ENCODE measurements at regions not wholly inside any gene's neighbourhood (a gene's known extent, or its start where the extent isn't known, plus 50 kb on each side); places are given as distances from the start of the nearest gene placed in this dataset.

DNA sequence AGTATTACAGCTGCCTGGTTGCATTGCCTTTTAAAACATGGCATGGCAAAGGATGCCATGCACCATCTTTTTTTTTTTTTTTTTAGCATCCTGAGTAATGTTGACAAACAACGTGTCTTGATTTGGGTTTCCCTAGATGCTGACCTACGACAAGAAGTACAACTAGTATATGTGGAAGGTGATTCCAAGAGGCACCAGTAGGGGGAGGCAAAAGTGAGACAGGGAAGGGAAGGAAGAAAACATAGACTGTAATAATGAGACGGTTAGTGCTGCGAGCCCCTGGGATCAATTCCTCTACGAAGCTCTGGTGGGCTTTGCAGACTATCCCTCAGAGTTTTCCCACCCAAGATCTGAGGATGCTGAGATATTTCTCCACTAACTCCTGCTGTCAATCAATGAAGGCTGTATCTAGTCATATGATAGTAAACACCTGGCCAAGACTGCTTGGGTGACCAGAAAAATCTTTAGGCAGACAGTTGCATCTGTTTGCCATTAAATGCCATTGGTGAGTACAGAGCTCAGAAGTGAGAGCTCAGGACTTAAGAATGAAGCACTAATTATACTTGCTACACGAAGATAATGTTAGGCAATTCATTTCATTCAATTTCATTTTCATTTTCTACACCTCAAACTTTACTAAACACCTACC, 458.6 kb upstream of the GOT2 start:
- ChIA-PET POLR2A (no interaction called here), CTCF (no interaction called here)

DNA sequence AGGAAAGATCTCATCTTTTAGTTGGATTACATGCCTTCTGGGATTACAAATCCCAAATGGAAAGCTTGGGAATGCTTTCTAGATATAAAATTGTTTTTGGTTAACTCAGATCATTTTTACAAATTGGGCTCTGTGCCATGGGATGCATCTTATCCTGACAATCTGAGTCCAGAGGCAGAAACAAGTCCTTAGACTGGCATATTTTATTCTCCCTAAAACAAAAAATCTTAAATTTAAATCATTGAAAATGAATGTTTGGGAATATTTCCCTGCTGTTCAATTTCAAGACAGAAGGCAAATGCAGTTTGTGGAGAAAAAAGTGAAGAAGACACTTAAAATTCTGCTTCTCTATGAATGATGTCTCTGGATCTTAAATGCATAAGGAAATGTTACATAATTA, 456.6 kb upstream of the GOT2 start:
- CTCF ChIA-PET, result no interaction called here

DNA sequence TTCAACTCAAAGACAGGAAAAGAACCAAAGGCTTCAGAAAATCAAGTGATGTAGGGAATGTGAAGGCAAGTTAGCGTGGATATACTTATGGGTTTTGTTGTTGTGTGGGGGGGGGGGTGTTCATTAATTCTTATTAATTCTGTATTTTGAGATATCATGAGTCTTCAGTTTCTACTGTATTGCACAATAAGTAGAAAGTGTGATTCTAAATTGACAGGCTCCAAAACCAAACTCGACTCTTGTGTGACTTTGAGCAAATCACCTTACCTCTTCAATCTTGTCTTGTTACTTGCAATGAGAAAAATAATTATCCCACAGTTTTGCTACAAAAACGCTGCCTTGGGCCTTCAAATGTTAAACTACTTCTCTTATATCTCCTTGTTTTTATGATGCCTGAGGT, 453.9 kb upstream of the GOT2 start:
- POLR2A ChIA-PET, result no interaction called here
- CTCF ChIA-PET, result no interaction called here

More for the DNA sequence above, 456.6 kb upstream of the GOT2 start:
- POLR2A ChIA-PET, result no interaction called here

DNA sequence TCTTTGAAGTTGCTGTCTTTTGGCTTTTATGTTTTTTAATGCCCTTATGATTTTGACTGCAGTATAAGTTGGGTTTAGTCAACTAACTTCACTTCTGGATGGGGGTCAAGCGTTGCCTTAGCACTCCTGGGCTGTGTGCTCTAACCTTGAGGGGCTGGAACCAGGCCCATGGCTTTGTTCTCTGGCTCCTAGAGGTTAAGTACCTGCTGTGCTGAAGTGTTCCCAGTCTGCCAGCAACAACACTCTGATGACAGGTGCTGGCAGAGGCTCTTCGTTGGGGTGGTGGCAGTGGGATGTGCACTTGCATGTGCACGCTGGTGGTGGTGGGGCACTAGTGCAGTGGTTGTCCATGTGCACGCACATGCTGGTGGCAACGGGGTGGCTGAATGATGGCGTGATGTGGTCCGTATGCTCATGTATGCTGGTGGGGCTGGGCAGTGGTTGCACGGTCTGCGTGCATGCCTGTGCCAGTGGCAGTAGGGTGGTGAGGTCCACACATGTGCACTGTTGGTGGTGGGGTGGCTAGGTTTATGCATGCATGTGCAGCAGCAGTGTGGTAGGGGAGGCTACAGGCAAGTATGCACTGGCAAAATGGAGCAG, 447.8 kb upstream of the GOT2 start:
- ChIA-PET CTCF (no interaction called here), POLR2A (no interaction called here)

DNA sequence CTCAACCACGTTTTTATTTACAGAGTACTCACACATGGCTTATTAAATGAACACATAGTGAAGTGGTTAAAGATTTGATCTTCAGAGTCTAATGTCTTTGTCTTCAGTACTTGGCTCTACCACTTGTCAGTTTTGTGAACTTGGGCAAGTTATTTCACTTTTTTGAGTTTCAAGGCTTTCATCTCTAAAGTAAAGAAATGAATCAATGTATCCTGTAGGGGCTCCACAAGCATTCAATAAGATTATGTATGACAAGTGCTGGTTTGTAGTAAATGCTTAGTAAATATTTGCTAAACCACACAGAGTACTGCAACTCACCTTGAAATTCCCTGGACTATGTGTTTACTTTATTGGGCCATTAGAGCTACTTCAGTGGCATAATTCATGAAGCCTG, 446.0 kb upstream of the GOT2 start:
- ChIA-PET POLR2A (no interaction called here), CTCF (no interaction called here)

DNA sequence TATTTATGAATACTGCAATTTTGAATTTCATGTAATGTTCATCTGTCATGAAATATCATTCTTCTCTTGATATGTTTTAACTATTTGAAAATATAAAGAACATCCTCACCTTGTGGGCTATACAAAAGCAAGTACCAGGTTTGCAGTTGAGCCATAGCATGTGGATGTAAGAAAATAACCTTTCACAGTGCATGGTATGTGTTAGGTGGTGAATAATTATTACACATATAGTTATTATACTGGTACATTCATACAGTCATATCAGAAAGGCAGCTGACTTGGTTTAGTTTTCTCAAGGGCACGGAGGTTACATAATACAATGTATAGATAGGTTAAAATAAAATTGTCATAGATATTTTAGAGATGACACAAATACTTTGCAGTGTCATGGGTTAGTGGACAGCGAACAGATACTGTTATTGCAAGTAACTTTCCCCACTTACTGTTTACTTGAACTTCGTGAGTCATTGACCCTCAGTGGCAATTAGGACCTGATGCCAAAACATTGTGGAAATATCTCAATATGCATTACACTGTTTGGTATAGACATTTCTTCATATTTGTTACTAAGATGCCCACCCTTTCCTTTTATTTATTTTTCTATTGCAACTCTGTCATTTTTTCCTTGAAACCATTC, 445.4 kb upstream of the GOT2 start:
- POLR2A ChIA-PET, result no interaction called here
- CTCF ChIA-PET, result no interaction called here

DNA sequence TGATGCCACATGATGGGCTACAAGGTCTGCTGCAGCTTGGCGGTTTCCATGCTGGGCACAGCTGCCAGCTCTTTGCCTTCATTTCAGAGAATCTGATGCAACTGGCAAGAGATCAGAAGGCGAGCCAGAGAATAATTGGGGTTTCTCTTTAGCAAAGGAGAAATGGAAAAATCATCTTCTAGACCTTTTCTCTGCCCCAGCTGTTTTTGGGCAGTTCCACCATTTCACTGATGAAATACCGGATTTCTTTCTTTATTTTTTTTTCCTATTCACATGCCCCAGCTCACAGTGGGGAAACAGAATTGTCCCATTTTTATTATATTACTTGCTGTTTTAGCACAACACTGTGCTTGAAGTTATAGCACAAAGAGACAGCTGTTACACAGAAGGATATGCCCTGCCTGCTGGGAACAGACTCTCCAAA, 439.3 kb upstream of the GOT2 start:
- ChIA-PET CTCF (no interaction called here), POLR2A (no interaction called here)

DNA sequence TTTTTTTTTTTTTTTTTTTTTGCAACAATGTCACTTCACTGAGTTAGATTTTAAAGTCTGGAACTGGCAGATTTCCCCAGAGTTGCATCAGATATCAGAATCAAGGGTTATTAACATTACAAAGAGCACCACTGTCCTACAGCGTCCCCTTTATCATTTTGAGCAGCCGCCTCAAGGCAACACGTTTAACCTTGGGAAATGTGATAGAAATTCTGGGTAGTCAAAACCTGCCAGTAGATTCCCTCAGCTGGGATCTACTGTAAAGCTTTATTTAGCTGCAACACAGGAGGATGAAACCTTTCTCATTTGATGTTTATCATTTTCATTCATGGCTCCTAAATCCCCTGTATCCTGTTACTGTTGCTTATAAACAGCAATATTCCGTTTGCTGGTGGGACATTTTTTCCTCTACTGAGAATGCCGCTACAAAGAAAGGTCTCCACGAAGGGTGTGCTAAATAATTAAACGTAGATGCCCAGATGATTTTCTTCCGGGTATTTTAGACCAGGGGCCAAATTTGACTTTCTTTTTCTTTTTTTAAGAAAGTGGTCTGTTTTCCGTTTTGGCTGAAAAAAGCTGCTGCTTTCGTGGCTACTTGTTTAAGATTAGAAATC, 436.1 kb upstream of the GOT2 start:
- CTCF ChIA-PET, result no interaction called here
- POLR2A ChIA-PET, result no interaction called here

DNA sequence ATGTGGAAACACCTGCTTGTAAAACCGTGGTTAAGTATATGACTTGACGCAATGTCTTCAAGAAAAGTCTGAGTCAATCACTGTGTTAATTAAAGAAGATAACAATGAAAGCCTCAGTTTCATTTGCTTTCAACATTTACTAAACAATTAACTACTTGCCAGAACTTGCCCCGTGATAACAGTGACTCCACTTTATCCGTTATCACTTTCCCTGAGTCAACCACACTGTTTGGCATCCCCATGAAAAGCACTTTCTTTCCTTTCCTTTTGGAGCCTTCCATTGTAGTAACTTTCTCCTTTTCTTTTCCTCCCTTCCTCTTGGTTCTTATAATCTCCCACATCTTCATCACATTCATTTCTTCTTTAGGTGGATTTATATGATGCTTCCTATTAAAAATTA, 435.1 kb upstream of the GOT2 start:
- CTCF ChIA-PET, result no interaction called here
- POLR2A ChIA-PET, result no interaction called here

DNA sequence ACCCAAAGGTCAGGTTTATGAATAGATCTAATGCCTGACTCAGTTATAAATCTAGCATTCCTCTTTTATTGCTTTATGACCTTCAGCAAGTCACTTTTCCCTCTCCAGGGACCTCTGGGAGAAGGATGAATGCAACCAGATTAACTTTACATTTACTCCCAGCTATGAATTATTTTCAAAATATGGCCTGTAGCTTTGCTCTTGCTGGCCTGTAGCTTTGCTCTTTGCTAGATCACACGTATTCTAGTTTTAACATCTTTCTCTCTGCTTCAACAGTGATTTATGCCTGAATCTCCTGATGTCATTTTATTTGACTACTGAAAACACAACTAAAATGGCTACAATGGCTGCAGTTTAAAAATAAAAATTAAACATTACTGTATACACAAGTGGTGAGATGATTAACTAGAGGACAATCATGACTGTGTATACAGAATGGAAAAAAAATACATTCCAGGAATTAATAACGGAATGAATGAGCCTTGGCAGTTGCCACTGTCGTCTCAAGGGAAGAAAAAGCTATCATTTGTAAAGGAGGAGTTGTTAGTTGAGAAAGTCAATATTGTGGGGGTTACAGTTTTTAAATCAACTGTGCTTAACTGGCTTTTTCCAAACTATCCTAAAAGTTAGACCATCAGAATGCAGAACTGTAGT, 434.5 kb upstream of the GOT2 start:
- CTCF ChIA-PET, result no interaction called here
- POLR2A ChIA-PET, result no interaction called here

DNA sequence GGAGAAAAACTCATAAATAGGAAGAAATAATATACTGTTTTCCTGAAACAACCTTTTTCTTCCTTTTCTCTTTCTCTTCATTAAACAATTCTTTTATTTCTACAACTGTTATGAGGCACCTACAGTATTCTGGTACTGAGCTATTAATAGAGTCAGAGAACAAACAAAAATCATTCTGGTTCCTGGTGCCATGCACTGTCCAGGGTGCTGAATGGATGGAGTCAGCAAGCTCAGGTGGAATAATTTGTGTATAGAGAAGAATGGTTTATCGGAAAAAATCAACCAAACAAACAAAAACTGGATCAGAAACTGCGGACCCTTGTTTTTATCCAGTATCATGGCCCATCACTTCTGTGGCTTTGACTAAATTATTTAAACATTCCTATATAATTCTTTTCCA, 430.3 kb upstream of the GOT2 start:
- ChIA-PET CTCF (no interaction called here), POLR2A (no interaction called here)

DNA sequence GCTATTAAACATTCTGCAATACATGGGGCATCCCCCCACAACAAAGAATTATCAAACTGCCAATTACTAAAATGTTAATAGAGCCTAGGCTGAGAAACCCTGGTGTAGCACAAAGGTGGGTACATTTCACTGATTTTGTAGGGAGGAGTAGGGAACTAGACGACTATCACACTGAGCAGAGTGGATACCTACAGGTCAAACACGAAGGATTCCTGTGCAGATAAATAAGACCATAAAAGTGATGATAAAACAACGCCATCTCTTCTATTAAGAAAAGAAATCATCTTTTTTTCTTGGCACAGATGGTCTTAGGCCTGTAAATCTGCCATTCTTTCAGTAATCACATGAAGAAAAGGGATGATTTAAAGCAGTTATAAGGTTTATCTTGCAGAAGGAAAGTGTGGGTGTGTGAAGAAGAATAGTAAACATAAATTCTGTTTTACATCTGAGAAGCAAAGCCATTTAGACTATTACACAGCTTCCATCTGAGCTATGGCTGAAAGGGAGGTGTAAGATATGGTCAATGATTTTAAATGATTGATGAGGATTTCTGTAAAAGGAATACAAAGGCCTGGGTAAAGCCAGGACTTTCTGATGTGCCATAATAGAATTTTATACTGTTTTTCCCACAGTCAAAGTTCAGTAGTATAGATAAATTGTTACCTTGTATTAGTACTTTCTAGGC, 429.4 kb upstream of the GOT2 start:
- POLR2A ChIA-PET, result no interaction called here

DNA sequence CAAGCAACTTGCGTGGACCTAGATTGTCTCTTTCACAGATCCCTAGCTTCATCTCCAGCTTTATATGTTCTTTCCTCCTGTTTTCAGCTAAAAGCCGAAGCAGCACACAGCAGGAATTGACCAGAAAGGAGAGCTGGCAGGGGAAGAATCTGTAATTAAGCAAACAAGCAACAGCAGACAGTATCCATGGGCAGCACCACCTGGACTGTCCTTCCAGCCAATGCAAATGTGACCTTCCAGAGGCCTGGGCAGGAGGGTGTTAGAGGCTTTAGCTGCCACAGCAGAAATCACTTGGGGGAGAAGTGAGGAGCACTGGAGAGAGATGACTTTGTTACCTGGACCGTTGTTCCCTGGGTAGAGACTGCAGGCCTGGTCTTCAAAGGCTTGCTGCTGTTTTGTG, 427.6 kb upstream of the GOT2 start:
- ChIA-PET POLR2A (no interaction called here), CTCF (no interaction called here)

More for the DNA sequence above, 429.4 kb upstream of the GOT2 start:
- CTCF ChIA-PET, result no interaction called here

DNA sequence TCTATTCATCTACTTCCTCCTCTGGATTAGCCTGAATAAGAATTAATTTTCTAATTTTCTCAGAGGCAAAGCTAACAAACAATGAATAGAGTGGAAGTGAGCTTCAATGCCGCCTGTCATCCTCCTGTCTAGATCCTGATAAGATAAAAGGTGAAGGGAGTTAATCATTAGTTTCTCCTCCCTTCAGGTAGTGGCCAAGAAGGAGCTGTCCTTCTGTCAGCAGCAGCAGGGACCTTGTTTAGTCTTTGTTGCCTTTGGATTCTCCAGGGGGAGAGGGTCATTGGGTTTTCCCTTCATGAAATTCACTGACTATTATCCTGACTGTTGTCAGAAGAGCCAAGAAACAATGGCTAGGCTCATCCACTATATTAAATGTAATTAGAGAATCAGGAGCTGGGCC, 420.2 kb upstream of the GOT2 start:
- POLR2A ChIA-PET, result no interaction called here
- CTCF ChIA-PET, result no interaction called here

DNA sequence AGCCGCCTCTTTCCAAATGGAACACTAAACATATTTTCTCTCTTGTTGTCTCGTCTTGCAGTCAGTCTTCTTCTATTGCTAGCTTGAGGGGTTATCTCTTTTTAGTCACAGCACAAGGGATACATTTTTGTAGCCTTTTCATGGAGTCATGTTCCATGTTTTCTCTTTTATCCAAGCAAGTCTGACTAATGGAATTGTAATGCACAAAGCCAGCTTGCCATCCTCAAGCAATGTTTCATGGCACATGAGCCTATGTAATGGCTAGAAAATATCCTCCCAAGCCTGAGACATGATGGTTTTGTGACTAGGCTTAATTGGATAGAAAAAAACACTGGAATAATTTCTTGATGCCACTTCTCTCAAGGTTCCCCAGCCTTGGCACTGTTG, 414.6 kb upstream of the GOT2 start:
- ChIA-PET POLR2A (interaction anchor here (0.6 kb wide), 1 partner anchor 136 kb away, joined by 3 read pairs; no protein-coding TSS in a partner anchor), CTCF (no interaction called here)

DNA sequence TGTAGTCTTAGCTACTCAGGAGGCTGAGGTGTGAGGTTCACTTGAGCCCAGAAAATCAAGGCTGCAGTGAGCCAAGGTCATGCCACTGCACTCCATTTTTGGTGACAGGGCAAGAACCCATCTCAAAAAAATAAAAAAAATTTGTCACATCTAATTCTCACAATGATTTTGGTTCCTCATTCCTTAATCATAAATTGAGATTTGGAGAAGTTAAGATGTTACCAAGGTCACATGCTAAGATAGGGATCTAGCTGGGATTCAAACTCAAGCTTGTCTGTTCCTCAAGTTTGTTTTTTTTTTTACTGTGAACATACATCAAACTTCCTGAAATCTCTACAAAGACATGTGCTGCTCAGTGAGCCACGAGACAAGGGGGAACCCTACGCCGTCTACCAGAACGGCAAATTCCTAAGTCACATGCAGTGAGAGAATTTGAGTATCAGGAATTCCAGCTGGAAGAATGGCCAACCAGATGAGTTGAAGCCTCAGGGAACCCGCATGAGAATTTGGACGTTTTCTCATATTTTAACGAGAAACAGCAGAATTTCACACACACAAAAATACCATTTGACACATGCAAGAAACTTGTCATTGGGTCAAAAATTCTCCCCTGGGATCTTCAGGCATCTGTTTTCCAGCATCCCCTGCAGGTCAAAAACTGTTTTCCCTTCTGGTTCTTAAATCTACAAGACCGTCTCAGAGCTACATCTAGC, 414.1 kb upstream of the GOT2 start:
- ChIA-PET CTCF (no interaction called here), POLR2A (no interaction called here)

DNA sequence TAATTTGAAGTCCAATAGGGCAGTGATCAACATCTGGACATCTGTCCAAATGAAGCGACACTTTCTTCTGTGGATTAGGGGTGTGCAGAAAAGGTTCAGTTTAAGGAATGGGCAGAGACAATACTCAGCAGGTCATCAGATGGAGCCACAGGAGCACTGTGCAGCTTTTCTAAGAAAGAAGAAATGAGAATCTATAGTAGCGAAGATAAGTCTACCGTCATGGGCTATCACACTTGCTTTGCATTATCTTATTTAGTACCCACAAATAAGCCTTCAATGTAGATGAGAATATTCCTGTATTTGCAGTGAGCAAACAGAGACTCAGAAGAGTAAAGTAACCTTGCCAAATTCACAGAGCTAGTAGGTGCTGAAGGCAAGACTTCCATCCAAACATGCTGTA, 412.0 kb upstream of the GOT2 start:
- ChIA-PET POLR2A (no interaction called here), CTCF (interaction anchor here (0.6 kb wide), 1 partner anchor 83 kb away, joined by 3 read pairs; no protein-coding TSS in a partner anchor)

DNA sequence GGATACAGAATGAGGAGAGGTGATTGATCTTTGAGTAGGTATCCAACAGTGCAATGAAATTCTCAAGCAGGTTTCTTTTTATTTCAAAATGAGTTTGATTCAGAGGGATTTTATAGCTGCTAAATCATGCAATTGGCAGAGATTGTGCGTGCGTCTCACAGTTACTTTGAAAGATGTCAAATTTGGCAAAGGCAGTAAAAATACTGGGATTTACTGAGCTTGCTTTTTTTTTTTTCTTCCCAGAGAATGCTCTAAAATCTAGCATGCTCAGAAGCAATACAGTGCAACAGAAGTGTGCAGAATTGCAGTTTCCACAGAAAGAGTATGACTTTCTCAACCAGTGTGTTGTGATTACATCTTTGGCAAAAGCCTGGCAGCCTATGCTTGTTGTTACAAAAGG, 410.7 kb upstream of the GOT2 start:
- ChIA-PET CTCF (no interaction called here), POLR2A (no interaction called here)

DNA sequence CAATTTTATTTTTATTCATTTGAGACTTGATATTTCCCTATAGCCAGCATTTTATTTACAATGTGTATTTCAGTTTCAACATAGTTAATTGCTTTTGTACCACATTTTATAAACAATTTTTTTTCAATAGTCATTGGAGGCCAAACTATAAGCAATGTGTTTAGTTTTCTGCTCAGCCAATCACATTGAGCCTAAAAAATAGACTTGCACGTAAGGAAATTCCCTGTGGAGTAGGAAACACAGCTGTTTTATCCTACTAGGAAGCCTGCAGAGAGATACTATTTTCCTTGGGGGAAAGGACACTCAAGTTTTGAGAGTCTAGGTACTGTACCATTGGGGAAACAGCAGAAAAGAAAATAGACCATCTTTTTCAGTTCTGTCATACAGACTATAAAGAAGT, 410.2 kb upstream of the GOT2 start:
- ChIA-PET POLR2A (no interaction called here), CTCF (no interaction called here)

DNA sequence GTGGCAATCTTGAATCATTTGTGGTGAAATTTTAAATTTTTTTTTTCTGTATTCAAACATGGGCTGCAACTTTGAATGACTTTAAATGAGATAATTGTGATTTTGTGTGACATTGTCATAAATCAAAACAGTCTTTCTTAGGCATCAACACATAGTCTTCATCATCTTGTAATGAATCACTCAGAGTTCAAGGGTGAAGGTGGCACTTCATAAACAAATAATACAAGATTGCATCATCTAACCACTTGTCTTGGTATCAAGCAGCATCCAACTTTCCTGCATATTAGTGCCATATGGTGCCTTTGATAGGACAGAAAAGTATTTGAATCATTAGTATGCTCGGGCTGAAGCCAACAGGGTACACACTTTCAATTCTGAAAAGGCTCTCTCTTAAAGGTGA, 392.4 kb upstream of the GOT2 start:
- POLR2A ChIA-PET, result no interaction called here
- CTCF ChIA-PET, result no interaction called here

All from activated CD8-positive, alpha-beta memory T cell treated with anti-CD3 and anti-CD28 coated beads for 36 hours (primary cell).